DND-41 (cell line): ENCODE measurements at regions not wholly inside any gene's neighbourhood (a gene's known extent, or its start where the extent isn't known, plus 50 kb on each side); places are given as distances from the start of the nearest gene placed in this dataset.

Experiments
- ATAC-seq: fragments of 200-7000 bp; cut with Tn5 transposase; 3 replicates; pipeline ENCODE4 v1.9.1; 2021; ENCODE audit warnings: low read depth; ENCODE audit not compliant: insufficient read depth
- DNase-seq: peaks from one replicate; pipeline ENCODE4 v3.0.0-alpha.2; 2020
- H2AFZ ChIP-seq: 2 replicates; pipeline ENCODE4 v1.6.0; 2012; ENCODE audit warnings: low read depth, low read length
- H3K27ac ChIP-seq: 2 replicates; pipeline ENCODE4 v1.5.1; 2012; ENCODE audit warnings: low read length, inconsistent platforms
- H3K27me3 ChIP-seq: fragments of 200-600 bp; sonication (generic); 2 replicates; pipeline ENCODE4 v1.6.0; 2012; ENCODE audit warnings: low read length, mild to moderate bottlenecking, inconsistent platforms; ENCODE audit not compliant: insufficient read depth, poor library complexity
- H3K36me3 ChIP-seq: 2 replicates; pipeline ENCODE4 v1.5.1; 2012; ENCODE audit warnings: low read length, inconsistent platforms; ENCODE audit not compliant: insufficient read depth
- H3K4me1 ChIP-seq: 2 replicates; pipeline ENCODE4 v1.5.1; 2012; ENCODE audit warnings: mild to moderate bottlenecking, low read length; ENCODE audit not compliant: insufficient read depth
- H3K4me2 ChIP-seq: 2 replicates; pipeline ENCODE4 v1.6.0; 2012; ENCODE audit warnings: mild to moderate bottlenecking, moderate library complexity, low read length, inconsistent platforms; ENCODE audit not compliant: insufficient read depth
- H3K4me3 ChIP-seq, 2 experiments: fragments of 200-600 bp in 1 of 2; shearing (Covaris generic) in 1 of 2; 2 replicates each; pipeline ENCODE4 v1.5.1; 2012 to 2016; ENCODE audit warnings: inconsistent platforms in 2 of 2, low read length in 2 of 2, mild to moderate bottlenecking in 2 of 2, low read depth in 1 of 2, moderate library complexity in 1 of 2
- H3K79me2 ChIP-seq: 2 replicates; pipeline ENCODE4 v1.6.0; 2012; ENCODE audit warnings: low read length, inconsistent platforms; ENCODE audit not compliant: insufficient read depth
- H3K9ac ChIP-seq: 2 replicates; pipeline ENCODE4 v1.6.0; 2012; ENCODE audit warnings: low read depth, mild to moderate bottlenecking, inconsistent platforms, low read length, moderate library complexity
- H3K9me3 ChIP-seq: 2 replicates; pipeline ENCODE4 v1.5.1; 2012; ENCODE audit warnings: low read length, moderate library complexity, mild to moderate bottlenecking, inconsistent platforms; ENCODE audit not compliant: insufficient read depth, severe bottlenecking
- H4K20me1 ChIP-seq: 2 replicates; pipeline ENCODE4 v1.6.0; 2012; ENCODE audit warnings: low read length; ENCODE audit not compliant: insufficient read depth
- EZH2 ChIP-seq: IDR thresholded peaks from 3 replicates; pipeline ENCODE4 v1.6.1; 2012; ENCODE audit warnings: borderline replicate concordance, low read depth, mild to moderate bottlenecking, moderate library complexity, low read length, inconsistent platforms; ENCODE audit not compliant: severe bottlenecking
- TF ChIP-seq, protein P1 (sequence below): IDR thresholded peaks from 2 replicates; pipeline ENCODE4 v1.5.1; 2012; ENCODE audit warnings: borderline replicate concordance, low read length, moderate library complexity, mild to moderate bottlenecking; ENCODE audit not compliant: poor library complexity, severe bottlenecking; ENCODE audit errors: extremely low read depth

DNA sequence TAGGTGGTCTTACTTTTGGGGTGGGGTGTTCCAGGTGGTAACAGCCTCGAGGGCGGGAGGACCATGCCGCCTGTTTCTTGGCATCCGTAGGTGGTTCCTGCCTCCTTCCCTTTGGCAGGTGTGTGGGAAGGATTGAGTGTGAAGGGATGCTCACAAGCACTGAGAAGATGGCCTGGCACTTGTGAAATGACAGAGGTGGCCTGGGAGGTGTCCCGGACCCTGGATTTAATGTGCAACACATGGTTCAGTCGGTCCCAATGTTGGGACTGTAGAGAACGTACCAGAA is 165.8 kb upstream of the FOXF1 start:
- Histone ChIP-seq H3K79me2 (no peaks in the 10 kb centered on the region), H3K36me3 (no peaks in the 10 kb centered on the region), H4K20me1 (no peaks in the 10 kb centered on the region; the same call in 1 of the 2 replicates), H2AFZ (no peak overlapping the region), H3K9me3 (no peaks in the 10 kb centered on the region), H3K4me2 (no peak overlapping the region), H3K4me3 (no peak overlapping the region), H3K4me1 (no peaks in the 10 kb centered on the region), H3K27me3 (peaks cover under 1% of the 10 kb centered on the region), H3K9ac (no peak overlapping the region), H3K27ac (no peak overlapping the region)
- ATAC-seq (no peak), DNase-seq (no peak)
- TF ChIP-seq, protein P1, sequence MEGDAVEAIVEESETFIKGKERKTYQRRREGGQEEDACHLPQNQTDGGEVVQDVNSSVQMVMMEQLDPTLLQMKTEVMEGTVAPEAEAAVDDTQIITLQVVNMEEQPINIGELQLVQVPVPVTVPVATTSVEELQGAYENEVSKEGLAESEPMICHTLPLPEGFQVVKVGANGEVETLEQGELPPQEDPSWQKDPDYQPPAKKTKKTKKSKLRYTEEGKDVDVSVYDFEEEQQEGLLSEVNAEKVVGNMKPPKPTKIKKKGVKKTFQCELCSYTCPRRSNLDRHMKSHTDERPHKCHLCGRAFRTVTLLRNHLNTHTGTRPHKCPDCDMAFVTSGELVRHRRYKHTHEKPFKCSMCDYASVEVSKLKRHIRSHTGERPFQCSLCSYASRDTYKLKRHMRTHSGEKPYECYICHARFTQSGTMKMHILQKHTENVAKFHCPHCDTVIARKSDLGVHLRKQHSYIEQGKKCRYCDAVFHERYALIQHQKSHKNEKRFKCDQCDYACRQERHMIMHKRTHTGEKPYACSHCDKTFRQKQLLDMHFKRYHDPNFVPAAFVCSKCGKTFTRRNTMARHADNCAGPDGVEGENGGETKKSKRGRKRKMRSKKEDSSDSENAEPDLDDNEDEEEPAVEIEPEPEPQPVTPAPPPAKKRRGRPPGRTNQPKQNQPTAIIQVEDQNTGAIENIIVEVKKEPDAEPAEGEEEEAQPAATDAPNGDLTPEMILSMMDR = no peak
- TF ChIP-seq EZH2 = no peak

DNA sequence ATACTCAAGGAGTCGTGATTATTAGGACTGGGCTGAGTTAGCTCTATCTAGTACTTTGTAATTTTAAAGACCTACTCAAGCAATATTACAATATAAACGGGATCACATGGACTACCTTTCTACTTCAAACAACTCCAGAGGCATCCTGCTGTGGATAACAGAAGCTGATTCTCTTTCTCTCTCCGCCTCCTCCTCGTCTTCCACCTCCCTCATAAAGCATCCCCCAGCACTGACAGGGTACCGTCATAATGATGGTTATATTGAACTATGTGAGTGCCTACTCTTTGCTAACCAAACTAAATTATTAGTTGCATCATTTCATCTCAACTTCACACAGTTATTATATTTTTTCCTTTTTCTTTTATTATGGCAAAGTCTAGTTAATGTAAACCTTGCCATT is 165.4 kb upstream of the FOXF1 start:
- no peak overlapping the region for H3K9ac ChIP-seq
- DNase-seq (no peak), ATAC-seq (no peak)
- H3K79me2 ChIP-seq = no peaks in the 10 kb centered on the region
- no peaks in the 10 kb centered on the region for H3K36me3 ChIP-seq
- H3K27me3 ChIP-seq = peaks cover 4% of the 10 kb centered on the region
- no peaks in the 10 kb centered on the region for H3K4me1 ChIP-seq
- no peaks in the 10 kb centered on the region for H3K9me3 ChIP-seq
- no peak overlapping the region for H3K4me2 ChIP-seq
- H3K4me3 ChIP-seq = no peak overlapping the region
- no peak overlapping the region for H3K27ac ChIP-seq
- H2AFZ ChIP-seq = no peak overlapping the region
- no peak for TF ChIP-seq EZH2
- TF ChIP-seq, protein P1 = no peak
- H4K20me1 ChIP-seq = no peaks in the 10 kb centered on the region; the same call in 1 of the 2 replicates

DNA sequence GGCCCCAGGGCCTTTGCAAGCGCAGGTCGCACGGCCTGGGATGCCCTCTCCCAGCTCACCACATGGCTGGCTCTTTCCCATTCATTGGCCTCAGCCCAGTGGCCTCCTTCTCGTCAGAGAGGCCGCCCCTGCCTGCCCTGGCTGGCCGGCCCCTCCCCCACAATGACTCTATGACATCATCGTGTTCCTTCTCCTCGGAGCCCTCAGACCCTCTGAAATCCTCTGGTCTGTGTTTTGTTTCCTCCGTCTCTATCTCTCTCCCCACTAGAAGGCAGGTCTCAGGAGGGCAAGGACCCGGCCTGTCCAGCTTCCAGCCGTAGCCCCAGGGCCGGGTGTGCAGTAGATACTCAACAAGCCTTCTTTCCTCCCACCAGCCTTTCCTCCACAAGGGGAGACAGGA is 164.8 kb upstream of the FOXF1 start:
- DNase-seq (no peak), ATAC-seq (no peak)
- TF ChIP-seq EZH2 = no peak
- TF ChIP-seq, protein P1 = no peak
- no peak overlapping the region for H2AFZ ChIP-seq
- H3K27me3 ChIP-seq = peaks cover 9% of the 10 kb centered on the region
- H3K4me2 ChIP-seq = no peak overlapping the region
- H3K4me3 ChIP-seq = no peak overlapping the region
- H4K20me1 ChIP-seq = no peaks in the 10 kb centered on the region; the same call in 1 of the 2 replicates
- no peaks in the 10 kb centered on the region for H3K79me2 ChIP-seq
- H3K27ac ChIP-seq = no peak overlapping the region
- H3K9ac ChIP-seq = no peak overlapping the region
- no peaks in the 10 kb centered on the region for H3K9me3 ChIP-seq
- no peaks in the 10 kb centered on the region for H3K4me1 ChIP-seq
- no peaks in the 10 kb centered on the region for H3K36me3 ChIP-seq

DNA sequence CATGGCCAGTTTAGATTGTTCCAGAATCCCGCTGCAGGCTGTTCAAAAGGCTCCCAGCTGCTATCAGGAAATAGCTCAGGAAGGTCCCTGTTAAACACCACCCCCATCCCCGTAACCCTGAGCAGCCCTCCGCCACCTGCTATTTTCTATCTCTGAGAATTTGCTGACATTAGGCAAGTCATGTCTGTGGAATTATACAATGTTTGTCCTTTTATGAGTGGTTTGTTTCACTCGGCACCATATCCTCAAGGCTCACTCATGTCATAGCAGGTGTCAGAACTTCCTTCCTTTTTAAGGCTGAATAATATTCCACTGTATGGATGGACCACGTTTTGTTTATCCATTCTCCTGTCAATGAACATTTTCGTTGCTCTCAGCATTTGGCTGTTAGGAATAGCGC is 164.3 kb upstream of the FOXF1 start:
- TF ChIP-seq EZH2 = no peak
- TF ChIP-seq, protein P1 = no peak
- peaks cover 9% of the 10 kb centered on the region for H3K27me3 ChIP-seq

More for the DNA sequence above, 164.3 kb upstream of the FOXF1 start:
- Histone ChIP-seq H3K4me2 (no peak overlapping the region), H4K20me1 (no peaks in the 10 kb centered on the region; the same call in 1 of the 2 replicates), H3K4me1 (no peaks in the 10 kb centered on the region), H3K4me3 (no peak overlapping the region), H2AFZ (no peak overlapping the region), H3K36me3 (no peaks in the 10 kb centered on the region), H3K9ac (no peak overlapping the region), H3K79me2 (no peaks in the 10 kb centered on the region), H3K9me3 (no peaks in the 10 kb centered on the region), H3K27ac (no peak overlapping the region)
- DNase-seq = no peak
- ATAC-seq = no peak
